PC-3 (cell line): ENCODE measurements at regions not wholly inside any gene's neighbourhood (a gene's known extent, or its start where the extent isn't known, plus 50 kb on each side); places are given as distances from the start of the nearest gene placed in this dataset.

Experiments used
- ATAC-seq: fragments of 200-7000 bp; cut with Tn5 transposase; 2 replicates; pipeline ENCODE4 v1.9.1; 2020; ENCODE audit warnings: mild to moderate bottlenecking, moderate library complexity
- BruUV-seq: library from RNA; stranded (reverse); fragments of 400-500 nt; replicated peaks from 2 replicates; lab custom pipeline; 2021; lab: Mats Ljungman, UMichigan
- CTCF ChIA-PET: fragments of 300-600 bp; sonication (Branson Sonifier 250); formaldehyde crosslinking; loops from one replicate; lab custom pipeline; 2022; ENCODE audit warnings: antibody characterized with exemption; lab: Charles Lee
- POLR2A ChIA-PET: fragments of 300-600 bp; sonication (Branson Sonifier 250); formaldehyde crosslinking; loops from one replicate; lab custom pipeline; 2022; ENCODE audit warnings: antibody characterized with exemption; ENCODE audit not compliant: unreplicated experiment; lab: Charles Lee
- DNase-seq: peaks from one replicate; pipeline ENCODE4 v3.0.0-alpha.2; 2015
- H2AFZ ChIP-seq: fragments of 300-600 bp; sonication (generic); 2 replicates; pipeline ENCODE4 v1.6.0; 2016; ENCODE audit warnings: antibody characterized with exemption, low read length
- H3F3A ChIP-seq: fragments of 300-600 bp; sonication (generic); one replicate; pipeline ENCODE4 v1.6.0; 2017; ENCODE audit warnings: antibody characterized with exemption, low read length, control low read depth, mild to moderate bottlenecking; ENCODE audit not compliant: unreplicated experiment
- H3K27ac ChIP-seq: fragments of 300-600 bp; sonication (generic); 2 replicates; pipeline ENCODE4 v1.5.1; 2016; ENCODE audit warnings: mild to moderate bottlenecking, low read length
- H3K27me3 ChIP-seq: fragments of 300-600 bp; sonication (generic); 2 replicates; pipeline ENCODE4 v1.6.1; 2016; ENCODE audit warnings: low read length, mixed read lengths
- H3K36me3 ChIP-seq: fragments of 300-600 bp; sonication (generic); 2 replicates; pipeline ENCODE4 v1.6.1; 2016; ENCODE audit warnings: low read depth, mixed run types, low read length, mixed read lengths
- H3K4me1 ChIP-seq: fragments of 300-600 bp; sonication (generic); 2 replicates; pipeline ENCODE4 v1.5.1; 2016; ENCODE audit warnings: low read length; ENCODE audit not compliant: insufficient read depth
- H3K4me2 ChIP-seq: fragments of 300-600 bp; sonication (generic); 2 replicates; pipeline ENCODE4 v1.6.0; 2016; ENCODE audit warnings: low read length
- H3K4me3 ChIP-seq: fragments of 300-600 bp; sonication (generic); 2 replicates; pipeline ENCODE4 v1.5.1; 2016; ENCODE audit warnings: mild to moderate bottlenecking, low read length, mixed read lengths
- H3K79me2 ChIP-seq: fragments of 300-600 bp; sonication (generic); 2 replicates; pipeline ENCODE4 v1.6.1; 2017; ENCODE audit warnings: low read length, mixed read lengths
- H3K9ac ChIP-seq: fragments of 300-600 bp; sonication (generic); 2 replicates; pipeline ENCODE4 v1.6.0; 2016; ENCODE audit warnings: mild to moderate bottlenecking, low read length
- H3K9me2 ChIP-seq: fragments of 300-600 bp; sonication (generic); replicated peaks from 2 replicates; pipeline ENCODE4 v1.6.1; 2016; ENCODE audit warnings: mixed run types, low read length, mixed read lengths
- H3K9me3 ChIP-seq: fragments of 300-600 bp; sonication (generic); 2 replicates; pipeline ENCODE4 v1.6.1; 2016; ENCODE audit warnings: low read length, mixed read lengths
- H4K20me1 ChIP-seq: fragments of 300-600 bp; sonication (generic); 2 replicates; pipeline ENCODE4 v1.6.1; 2016; ENCODE audit warnings: low read length, mixed read lengths
- EZH2 ChIP-seq: fragments of 300-600 bp; sonication (generic); IDR thresholded peaks from one replicate; pipeline ENCODE4 v1.6.1; 2017; ENCODE audit warnings: antibody characterized with exemption, mild to moderate bottlenecking, low read length; ENCODE audit not compliant: unreplicated experiment
- EZH2phosphoT487 ChIP-seq: fragments of 300-600 bp; sonication (generic); IDR thresholded peaks from 2 replicates; pipeline ENCODE4 v1.6.1; 2018; ENCODE audit warnings: mild to moderate bottlenecking, antibody characterized with exemption, low read length, borderline replicate concordance
- intact Hi-C: fragments of 100-400 bp; cut with micrococcal nuclease; formaldehyde crosslinking; loops from 2 replicates; pipeline ENCODE4 v1.9.0; 2023
- TF ChIP-seq, protein P1 (sequence below): fragments of 300-600 bp; sonication (generic); conservative IDR thresholded peaks from 2 replicates; pipeline ENCODE4 v1.5.1; 2017; ENCODE audit warnings: antibody characterized with exemption, low read depth, mild to moderate bottlenecking, low read length

DNA sequence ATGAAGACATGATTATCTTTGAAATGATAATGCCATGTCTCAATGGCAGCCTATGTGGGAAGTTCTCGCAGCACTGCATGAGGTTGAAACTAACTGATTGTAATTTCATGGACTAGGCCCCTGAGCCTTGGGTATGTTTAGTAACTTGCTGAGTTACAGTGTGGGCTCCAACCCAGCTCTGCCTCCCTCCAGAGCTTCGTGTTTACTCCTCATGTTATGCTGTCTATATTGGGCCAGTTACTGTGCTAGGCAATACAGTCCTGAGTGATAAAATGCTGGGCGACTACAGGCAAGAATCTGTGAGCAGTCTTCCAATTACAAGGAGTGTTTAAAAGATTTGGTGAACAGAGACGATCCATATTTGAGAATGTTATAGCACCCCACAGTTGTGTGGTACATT is 530.1 kb upstream of the CDH2 start:
- H3K9me2 ChIP-seq: no peaks in the 10 kb centered on the region
- no peak overlapping the region for H3K9ac ChIP-seq
- CTCF ChIA-PET: interaction anchor here (0.5 kb wide), 1 partner anchor 10 kb away, joined by 4 read pairs; no protein-coding TSS in a partner anchor
- H3K27ac ChIP-seq: no peak overlapping the region
- no peaks in the 10 kb centered on the region for H3K27me3 ChIP-seq
- peak overlapping the region; percentile 28 for H2AFZ ChIP-seq
- no peak for DNase-seq
- H4K20me1 ChIP-seq: no peaks in the 10 kb centered on the region
- no TSS peak for BruUV-seq
- POLR2A ChIA-PET: no interaction called here
- no peaks in the 10 kb centered on the region for H3K4me1 ChIP-seq
- no peak for ATAC-seq
- no peak overlapping the region for H3K4me3 ChIP-seq
- no peak for TF ChIP-seq EZH2
- no peaks in the 10 kb centered on the region for H3K9me3 ChIP-seq
- H3F3A ChIP-seq: no peaks in the 10 kb centered on the region
- intact Hi-C loops: no loop called here
- H3K4me2 ChIP-seq: no peak overlapping the region
- no peaks in the 10 kb centered on the region for H3K79me2 ChIP-seq
- H3K36me3 ChIP-seq: no peaks in the 10 kb centered on the region

DNA sequence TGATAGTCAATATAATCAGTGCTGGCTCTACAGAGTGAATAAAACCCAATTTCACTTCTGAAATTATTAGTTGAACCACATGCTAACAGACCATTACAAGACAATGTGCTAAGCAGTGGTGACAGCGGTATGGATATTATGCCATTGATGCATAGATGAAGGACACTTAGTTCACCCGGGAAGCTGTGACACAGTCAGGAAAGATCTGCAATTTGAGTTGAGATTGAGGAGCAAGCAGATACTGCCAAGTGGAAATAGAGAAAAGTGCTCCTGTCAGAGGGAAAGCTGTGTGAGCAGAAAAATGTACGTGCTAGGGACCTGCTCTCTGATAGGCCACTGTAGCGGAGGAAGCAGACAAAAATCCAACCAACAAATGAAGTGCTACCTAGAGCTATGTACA is 529.5 kb upstream of the CDH2 start:
- ChIA-PET CTCF (interaction anchor here (0.5 kb wide), 1 partner anchor 10 kb away, joined by 4 read pairs; no protein-coding TSS in a partner anchor), POLR2A (no interaction called here)

DNA sequence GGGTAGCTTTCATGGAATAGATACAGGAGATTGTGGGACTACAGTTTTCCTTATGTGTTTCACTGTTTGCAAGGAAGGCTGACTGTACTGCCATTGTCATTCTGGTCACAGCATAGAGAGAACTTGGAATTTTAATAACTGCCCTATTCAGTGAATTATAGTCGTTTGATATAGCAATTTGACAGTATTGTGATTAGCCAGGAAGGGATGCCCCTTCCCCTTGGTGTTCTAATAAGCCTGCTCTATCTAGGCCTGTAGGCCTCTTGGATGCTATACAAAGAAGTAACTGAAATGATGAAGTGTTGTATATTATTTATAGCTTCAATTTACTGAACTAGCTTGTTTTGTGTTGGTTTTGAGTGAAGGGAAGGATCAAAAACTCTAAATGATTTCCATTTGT is 528.6 kb upstream of the CDH2 start:
- no peaks in the 10 kb centered on the region for H3K9me2 ChIP-seq
- H3K27ac ChIP-seq: no peak overlapping the region
- POLR2A ChIA-PET: no interaction called here
- no peak for DNase-seq
- intact Hi-C loops: no loop called here
- no TSS peak for BruUV-seq
- no peak overlapping the region for H3K4me2 ChIP-seq
- no peaks in the 10 kb centered on the region for H3F3A ChIP-seq
- no peak overlapping the region for H3K4me3 ChIP-seq
- no peaks in the 10 kb centered on the region for H4K20me1 ChIP-seq
- H3K36me3 ChIP-seq: no peaks in the 10 kb centered on the region
- no peak overlapping the region for H2AFZ ChIP-seq
- TF ChIP-seq EZH2: no peak
- TF ChIP-seq, protein P1, sequence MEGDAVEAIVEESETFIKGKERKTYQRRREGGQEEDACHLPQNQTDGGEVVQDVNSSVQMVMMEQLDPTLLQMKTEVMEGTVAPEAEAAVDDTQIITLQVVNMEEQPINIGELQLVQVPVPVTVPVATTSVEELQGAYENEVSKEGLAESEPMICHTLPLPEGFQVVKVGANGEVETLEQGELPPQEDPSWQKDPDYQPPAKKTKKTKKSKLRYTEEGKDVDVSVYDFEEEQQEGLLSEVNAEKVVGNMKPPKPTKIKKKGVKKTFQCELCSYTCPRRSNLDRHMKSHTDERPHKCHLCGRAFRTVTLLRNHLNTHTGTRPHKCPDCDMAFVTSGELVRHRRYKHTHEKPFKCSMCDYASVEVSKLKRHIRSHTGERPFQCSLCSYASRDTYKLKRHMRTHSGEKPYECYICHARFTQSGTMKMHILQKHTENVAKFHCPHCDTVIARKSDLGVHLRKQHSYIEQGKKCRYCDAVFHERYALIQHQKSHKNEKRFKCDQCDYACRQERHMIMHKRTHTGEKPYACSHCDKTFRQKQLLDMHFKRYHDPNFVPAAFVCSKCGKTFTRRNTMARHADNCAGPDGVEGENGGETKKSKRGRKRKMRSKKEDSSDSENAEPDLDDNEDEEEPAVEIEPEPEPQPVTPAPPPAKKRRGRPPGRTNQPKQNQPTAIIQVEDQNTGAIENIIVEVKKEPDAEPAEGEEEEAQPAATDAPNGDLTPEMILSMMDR: no peak
- TF ChIP-seq EZH2phosphoT487: no peak
- no peaks in the 10 kb centered on the region for H3K9me3 ChIP-seq
- no peak for ATAC-seq
- H3K4me1 ChIP-seq: no peaks in the 10 kb centered on the region
- H3K79me2 ChIP-seq: no peaks in the 10 kb centered on the region
- CTCF ChIA-PET: no interaction called here
- no peak overlapping the region for H3K9ac ChIP-seq
- H3K27me3 ChIP-seq: no peaks in the 10 kb centered on the region

More for the DNA sequence above, 529.5 kb upstream of the CDH2 start:
- H3K4me1 ChIP-seq: no peaks in the 10 kb centered on the region
- H3K27ac ChIP-seq: no peak overlapping the region
- no peak for DNase-seq
- no peaks in the 10 kb centered on the region for H3K79me2 ChIP-seq
- no peaks in the 10 kb centered on the region for H3K36me3 ChIP-seq
- no peak overlapping the region for H3K4me3 ChIP-seq
- H3K27me3 ChIP-seq: no peaks in the 10 kb centered on the region
- no peak for ATAC-seq
- no peak overlapping the region for H3K9ac ChIP-seq
- no peaks in the 10 kb centered on the region for H3K9me3 ChIP-seq
- H3F3A ChIP-seq: no peaks in the 10 kb centered on the region
- no peak overlapping the region for H3K4me2 ChIP-seq
- intact Hi-C loops: no loop called here
- H3K9me2 ChIP-seq: no peaks in the 10 kb centered on the region
- H4K20me1 ChIP-seq: no peaks in the 10 kb centered on the region
- TF ChIP-seq, protein P1: no peak
- TF ChIP-seq EZH2 (no peak), EZH2phosphoT487 (no peak)
- no peak overlapping the region for H2AFZ ChIP-seq
- no TSS peak for BruUV-seq
